22Rv1 (cell line): ENCODE measurements at regions not wholly inside any gene's neighbourhood (a gene's known extent, or its start where the extent isn't known, plus 50 kb on each side); places are given as distances from the start of the nearest gene placed in this dataset.

ENCODE experiments used
- H3K27ac ChIP-seq: fragments of 450-650 bp; 2 replicates; pipeline ENCODE4 v1.5.1; 2017
- ZFX ChIP-seq: fragments of 450-650 bp; IDR thresholded peaks from 2 replicates; pipeline ENCODE4 v1.6.1; 2017; ENCODE audit warnings: antibody characterized with exemption, borderline replicate concordance
- TF ChIP-seq, protein P1 (sequence below): fragments of 450-650 bp; IDR thresholded peaks from 2 replicates; pipeline ENCODE4 v1.5.1; 2017; ENCODE audit warnings: mild to moderate bottlenecking

DNA sequence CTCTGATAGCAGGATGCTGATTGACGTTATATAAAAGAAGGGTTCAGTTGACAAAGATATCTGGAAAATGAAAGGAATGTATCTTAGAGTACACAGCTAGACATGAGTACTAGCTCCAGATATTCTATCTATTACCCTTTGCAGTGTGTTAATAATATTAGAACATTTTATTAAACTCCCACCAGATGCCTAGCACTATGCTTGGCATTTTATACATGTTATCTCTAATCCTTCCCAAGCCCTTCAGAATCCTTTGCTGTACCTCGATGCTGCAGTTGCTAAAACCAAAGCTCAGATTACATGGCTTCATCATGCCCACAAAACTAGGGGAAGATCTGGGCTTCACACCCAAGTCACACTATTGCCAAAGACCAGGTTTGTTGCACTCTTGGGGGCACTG lies 350.1 kb upstream of the AZI2 start:
- TF ChIP-seq, protein P1, sequence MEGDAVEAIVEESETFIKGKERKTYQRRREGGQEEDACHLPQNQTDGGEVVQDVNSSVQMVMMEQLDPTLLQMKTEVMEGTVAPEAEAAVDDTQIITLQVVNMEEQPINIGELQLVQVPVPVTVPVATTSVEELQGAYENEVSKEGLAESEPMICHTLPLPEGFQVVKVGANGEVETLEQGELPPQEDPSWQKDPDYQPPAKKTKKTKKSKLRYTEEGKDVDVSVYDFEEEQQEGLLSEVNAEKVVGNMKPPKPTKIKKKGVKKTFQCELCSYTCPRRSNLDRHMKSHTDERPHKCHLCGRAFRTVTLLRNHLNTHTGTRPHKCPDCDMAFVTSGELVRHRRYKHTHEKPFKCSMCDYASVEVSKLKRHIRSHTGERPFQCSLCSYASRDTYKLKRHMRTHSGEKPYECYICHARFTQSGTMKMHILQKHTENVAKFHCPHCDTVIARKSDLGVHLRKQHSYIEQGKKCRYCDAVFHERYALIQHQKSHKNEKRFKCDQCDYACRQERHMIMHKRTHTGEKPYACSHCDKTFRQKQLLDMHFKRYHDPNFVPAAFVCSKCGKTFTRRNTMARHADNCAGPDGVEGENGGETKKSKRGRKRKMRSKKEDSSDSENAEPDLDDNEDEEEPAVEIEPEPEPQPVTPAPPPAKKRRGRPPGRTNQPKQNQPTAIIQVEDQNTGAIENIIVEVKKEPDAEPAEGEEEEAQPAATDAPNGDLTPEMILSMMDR: no peak
- TF ChIP-seq ZFX: no peak
- H3K27ac ChIP-seq: no peak overlapping the region

DNA sequence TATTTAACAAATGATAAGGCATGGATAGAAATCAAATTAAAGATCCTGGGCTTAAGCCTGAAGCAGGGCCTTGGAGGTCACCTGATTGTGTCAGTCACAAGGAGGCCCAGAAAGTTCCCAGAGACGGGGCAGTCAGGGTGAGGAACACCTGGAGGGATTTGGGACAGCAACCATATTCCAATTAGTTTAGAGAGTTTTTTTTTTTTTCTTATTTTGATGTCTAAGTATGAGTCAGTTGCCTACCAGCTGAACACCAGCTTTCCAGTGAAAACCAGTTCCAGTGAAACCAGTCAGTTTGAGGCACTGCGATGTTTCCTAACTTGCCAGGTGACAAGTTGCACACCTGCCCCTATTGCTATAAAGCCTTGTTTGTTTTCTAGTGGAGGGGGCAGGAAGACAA lies 350.7 kb upstream of the AZI2 start:
- no peak for TF ChIP-seq ZFX
- TF ChIP-seq, protein P1: no peak
- H3K27ac ChIP-seq: no peak overlapping the region

DNA sequence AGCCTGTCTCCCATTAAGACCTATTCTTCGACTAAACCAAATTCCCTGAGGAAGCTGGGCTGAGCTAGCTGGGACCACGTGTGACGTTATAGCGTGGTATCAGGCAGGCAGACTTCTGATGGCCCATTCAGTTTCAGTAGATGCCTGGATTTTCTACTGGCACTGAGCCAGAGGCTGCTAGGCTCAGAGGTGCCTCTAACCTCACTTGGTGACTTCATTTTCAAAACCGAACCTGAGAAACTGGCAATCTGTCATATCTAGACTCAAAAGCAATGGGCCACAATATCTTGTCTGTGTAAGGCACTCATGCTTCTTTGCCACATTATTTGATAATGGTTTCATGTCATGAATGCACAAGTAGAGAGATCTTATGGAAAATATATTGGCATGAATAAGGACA lies 352.1 kb upstream of the AZI2 start:
- TF ChIP-seq ZFX: no peak
- TF ChIP-seq, protein P1: no peak
- H3K27ac ChIP-seq: no peak overlapping the region

DNA sequence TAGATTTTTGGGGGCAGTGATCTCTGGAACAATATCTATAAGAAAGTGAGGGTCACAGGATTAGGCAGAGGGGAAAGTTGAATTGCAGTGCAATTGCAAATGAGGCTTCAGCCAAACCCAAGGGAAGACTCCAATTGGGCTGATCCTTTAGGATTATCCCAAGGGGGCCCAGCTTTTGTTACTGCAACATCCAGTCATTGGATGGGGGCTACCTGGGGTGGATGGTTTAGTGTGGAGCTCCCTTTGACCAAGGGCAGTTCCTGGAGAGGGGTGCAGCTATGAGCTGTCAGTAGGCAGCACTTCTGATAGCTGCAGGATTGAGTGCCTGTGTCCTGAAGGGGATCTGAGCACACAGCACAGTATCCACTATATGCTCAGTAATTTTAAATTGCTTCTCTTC lies 355.2 kb upstream of the AZI2 start:
- no peak overlapping the region for H3K27ac ChIP-seq
- TF ChIP-seq, protein P1: no peak
- TF ChIP-seq ZFX: no peak

DNA sequence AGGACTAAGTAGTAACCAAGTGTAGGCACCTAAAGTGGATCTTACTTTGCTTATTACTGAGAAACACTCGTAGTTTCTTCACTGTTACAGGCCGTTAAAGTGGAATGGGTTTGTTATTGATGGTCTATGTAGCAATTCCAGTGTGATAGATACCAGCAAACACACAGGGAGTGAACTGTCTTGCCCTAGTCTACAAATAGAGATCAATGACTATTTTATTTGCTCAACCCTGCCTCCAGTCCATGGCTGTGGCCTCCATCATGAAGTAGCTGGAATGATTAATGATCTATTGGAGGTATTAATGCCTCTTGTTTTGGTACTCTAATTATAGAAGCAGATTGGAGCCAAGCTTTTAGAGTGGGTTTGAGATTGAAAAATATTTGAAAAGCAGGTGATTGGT lies 362.7 kb upstream of the AZI2 start:
- H3K27ac ChIP-seq: no peak overlapping the region
- no peak for TF ChIP-seq ZFX
- TF ChIP-seq, protein P1: no peak

DNA sequence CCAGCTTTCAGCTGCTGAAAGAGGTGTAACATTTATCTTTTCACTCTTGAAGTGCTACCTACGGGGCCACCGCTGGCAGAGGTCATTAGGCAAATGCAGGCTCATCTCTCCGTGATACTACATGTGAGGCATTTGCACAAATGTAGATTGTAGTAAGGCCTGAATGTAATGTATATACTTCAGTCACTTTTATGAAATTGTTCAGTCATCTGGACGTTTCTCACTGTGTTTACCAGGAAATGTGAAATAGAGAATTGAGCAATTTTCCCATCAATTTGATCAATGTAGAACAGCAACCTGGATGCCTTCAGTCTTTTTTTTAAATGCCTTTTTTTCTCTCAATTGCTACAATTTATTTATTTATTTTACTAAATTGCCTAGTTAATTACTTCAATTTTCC lies 368.3 kb upstream of the AZI2 start:
- no peak overlapping the region for H3K27ac ChIP-seq
- TF ChIP-seq, protein P1: no peak
- no peak for TF ChIP-seq ZFX

DNA sequence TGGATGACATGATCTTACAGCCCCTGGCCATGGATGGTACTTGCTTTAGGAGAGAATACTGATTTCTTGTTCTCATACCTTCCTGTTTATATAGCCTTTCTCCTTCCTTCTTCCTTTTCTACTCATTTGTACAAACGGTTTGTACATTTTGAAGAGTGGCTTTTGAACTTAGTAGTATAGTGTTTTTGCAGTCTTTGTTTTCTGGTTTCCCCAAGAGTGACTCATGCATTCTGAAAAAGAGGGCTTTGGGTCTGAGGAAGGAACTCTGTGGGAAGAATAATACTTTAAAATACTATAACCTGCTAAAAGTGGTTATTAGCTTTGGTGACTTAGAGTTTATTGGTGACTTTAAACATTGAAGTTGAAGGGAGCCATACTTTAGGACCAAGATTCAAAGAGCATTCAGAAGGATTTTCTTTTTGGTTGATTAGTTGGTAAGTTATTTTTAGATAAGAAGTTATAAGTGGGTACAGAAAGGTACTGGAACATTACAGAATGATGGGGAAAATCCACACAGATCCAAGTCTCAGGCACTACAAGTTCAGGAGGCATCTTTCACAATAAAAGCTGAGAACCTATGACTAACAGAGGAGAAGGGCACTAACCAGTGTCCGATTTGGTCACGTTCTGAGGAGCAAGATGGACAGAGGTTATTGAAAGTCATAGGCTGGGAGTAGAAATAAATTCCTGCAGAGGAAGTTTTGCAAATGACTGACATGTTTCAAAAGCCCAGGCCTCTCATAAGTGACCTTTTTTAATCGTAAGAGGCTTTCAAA lies 369.6 kb upstream of the AZI2 start:
- TF ChIP-seq, protein P1: no peak
- no peak for TF ChIP-seq ZFX
- H3K27ac ChIP-seq: no peak overlapping the region
